Spleen (tissue), 11 donors: ENCODE measurements at regions not wholly inside any gene's neighbourhood (a gene's known extent, or its start where the extent isn't known, plus 50 kb on each side); places are given as distances from the start of the nearest gene placed in this dataset.
"Not testable (repeated sequence)": the region's sequence is repeated elsewhere in the genome, so short reads cannot be mapped to it uniquely, and the experiment has no call there.

Experiments
- DNase-seq: peaks from one replicate; pipeline ENCODE4 v3.0.0-alpha.2; 2020
- H3K27ac ChIP-seq, 8 donors: fragments of 200-600 bp; sonication (generic) in 7 of 8; 1 replicate in 4 of 8; 2 replicates in 4 of 8; pipeline versions ENCODE4 v1.5.0 to v1.8.0; 2016 to 2021; ENCODE audit warnings: inconsistent platforms in 4 of 8, mild to moderate bottlenecking in 4 of 8, moderate library complexity in 1 of 8
- H3K27me3 ChIP-seq, 7 donors: fragments of 200-600 bp; sonication (generic) in 6 of 7; replicated peaks in 1 of 7; 1 replicate in 4 of 7; 2 replicates in 3 of 7; pipeline versions ENCODE4 v1.5.0 to v1.8.0; 2016 to 2021; ENCODE audit warnings: inconsistent platforms in 3 of 7, mild to moderate bottlenecking in 1 of 7
- H3K36me3 ChIP-seq, 6 donors: fragments of 200-600 bp; sonication (generic) in 5 of 6; 1 replicate in 4 of 6; 2 replicates in 2 of 6; pipeline versions ENCODE4 v1.5.0 to v1.8.0; 2016 to 2021; ENCODE audit warnings: inconsistent platforms in 2 of 6
- H3K4me1 ChIP-seq, 6 donors: fragments of 200-600 bp; sonication (generic) in 5 of 6; 1 replicate in 3 of 6; 2 replicates in 3 of 6; pipeline versions ENCODE4 v1.5.0 to v1.8.0; 2016 to 2021; ENCODE audit warnings: inconsistent platforms in 3 of 6
- H3K4me3 ChIP-seq, 8 donors: fragments of 200-600 bp; sonication (generic) in 7 of 8; 1 replicate in 4 of 8; 2 replicates in 4 of 8; pipeline versions ENCODE4 v1.5.0 to v1.8.0; 2016 to 2021; ENCODE audit warnings: inconsistent platforms in 4 of 8, mild to moderate bottlenecking in 4 of 8, moderate library complexity in 2 of 8
- H3K9me3 ChIP-seq, 8 donors: fragments of 200-600 bp; sonication (generic) in 7 of 8; 1 replicate in 4 of 8; 2 replicates in 4 of 8; pipeline versions ENCODE4 v1.5.0 to v1.8.0; 2016 to 2021; ENCODE audit warnings: inconsistent platforms in 4 of 8
- POLR2A ChIP-seq, 3 donors: fragments of 450-650 bp; IDR thresholded peaks; one replicate each; pipeline ENCODE4 v1.5.1; 2017; ENCODE audit warnings: antibody characterized with exemption in 3 of 3, mild to moderate bottlenecking in 1 of 3
- POLR2AphosphoS5 ChIP-seq, 3 donors: sonication (generic); formaldehyde crosslinking; IDR thresholded peaks; one replicate each; pipeline ENCODE4 v1.5.1; 2017; ENCODE audit warnings: antibody characterized with exemption in 3 of 3
- WGBS, 5 donors: extraction: QIAGEN DNeasy Blood & Tissue Kit in 3 of 5; methylation state at CpG; one replicate each; pipeline versions ENCODE4 v1.1.5 to v1.1.7; 2013 to 2018; 5-methylcytosine and 5-hydroxymethylcytosine counted together
- intact Hi-C: fragments of 100-400 bp; cut with DNase I; formaldehyde crosslinking; loops from one replicate; pipeline ENCODE4 v1.15.0; 2023; ENCODE audit warnings: low total_unique reads
- TF ChIP-seq, protein P1 (sequence below), 11 experiments: fragments of 200-600 bp in 7 of 11; fragments of 450-650 bp in 4 of 11; sonication (generic) in 4 of 11; IDR thresholded peaks in 8 of 11; conservative IDR thresholded peaks in 3 of 11; 1 replicate in 7 of 11; 2 replicates in 4 of 11; pipeline versions ENCODE4 v1.4.0 to v1.8.0; 2016 to 2021; ENCODE audit warnings: antibody characterized with exemption in 11 of 11, inconsistent platforms in 4 of 11, mild to moderate bottlenecking in 1 of 11
- donor health status: healthy with polysubstance abuse.
- donor health status: DM: no; HTN: no; CAD: no; lungs with moderate emphysema.
- donor health status: DM: no; HTN: no; CAD: no.
- donor health status: Bipolar disorder and iron deficiency.
- donor health status: healthy.
- donor health status: DM: no; HTN: no; CAD: no.
- donor health status: DM: yes; HTN: yes; CAD: no.

DNA sequence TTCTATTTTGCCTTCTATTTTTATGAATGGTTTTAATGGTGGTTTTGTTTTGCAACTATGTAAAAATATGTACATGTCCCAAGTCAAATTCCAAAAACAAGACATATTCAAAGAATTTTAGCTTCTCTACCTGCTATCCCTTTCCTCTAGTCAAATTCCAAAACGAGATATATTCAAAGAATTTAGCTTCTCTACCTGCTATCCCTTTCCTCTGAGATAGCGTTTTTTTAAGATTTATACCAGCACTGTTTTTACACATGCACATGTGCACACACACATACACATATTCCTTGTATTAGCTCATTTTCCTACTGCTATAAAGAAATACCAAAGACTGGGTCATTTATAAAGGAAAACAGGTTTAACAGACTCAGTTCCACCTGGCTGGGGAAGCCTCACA, 199.1 kb upstream of the ARL4C start:
- intact Hi-C loops: no loop called here
- peaks cover 0 to 8% (median 4%) of the 10 kb centered on the region in 6 donors for H3K4me1 ChIP-seq
- WGBS, 5 donors: 76 to 85% (median 82%) methylated on average over 2 of the region's 2 CpGs
- no peak overlapping the region for H3K4me3 ChIP-seq
- H3K36me3 ChIP-seq: no peaks in the 10 kb centered on the region
- TF ChIP-seq POLR2A (IDR thresholded peaks at IDR 0.05) (no peak), POLR2AphosphoS5 (IDR thresholded peaks at IDR 0.05) (no peak)
- TF ChIP-seq, protein P1, sequence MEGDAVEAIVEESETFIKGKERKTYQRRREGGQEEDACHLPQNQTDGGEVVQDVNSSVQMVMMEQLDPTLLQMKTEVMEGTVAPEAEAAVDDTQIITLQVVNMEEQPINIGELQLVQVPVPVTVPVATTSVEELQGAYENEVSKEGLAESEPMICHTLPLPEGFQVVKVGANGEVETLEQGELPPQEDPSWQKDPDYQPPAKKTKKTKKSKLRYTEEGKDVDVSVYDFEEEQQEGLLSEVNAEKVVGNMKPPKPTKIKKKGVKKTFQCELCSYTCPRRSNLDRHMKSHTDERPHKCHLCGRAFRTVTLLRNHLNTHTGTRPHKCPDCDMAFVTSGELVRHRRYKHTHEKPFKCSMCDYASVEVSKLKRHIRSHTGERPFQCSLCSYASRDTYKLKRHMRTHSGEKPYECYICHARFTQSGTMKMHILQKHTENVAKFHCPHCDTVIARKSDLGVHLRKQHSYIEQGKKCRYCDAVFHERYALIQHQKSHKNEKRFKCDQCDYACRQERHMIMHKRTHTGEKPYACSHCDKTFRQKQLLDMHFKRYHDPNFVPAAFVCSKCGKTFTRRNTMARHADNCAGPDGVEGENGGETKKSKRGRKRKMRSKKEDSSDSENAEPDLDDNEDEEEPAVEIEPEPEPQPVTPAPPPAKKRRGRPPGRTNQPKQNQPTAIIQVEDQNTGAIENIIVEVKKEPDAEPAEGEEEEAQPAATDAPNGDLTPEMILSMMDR (IDR thresholded peaks at IDR 0.05 in 8 of 11, conservative IDR thresholded peaks at IDR 0.05 in 3 of 11): no peak
- H3K27me3 ChIP-seq: peaks cover 0 to 9% (median 0%) of the 10 kb centered on the region in 7 donors
- peaks cover 3 to 54% (median 33%) of the 10 kb centered on the region in 8 donors for H3K9me3 ChIP-seq
- DNase-seq: no peak
- H3K27ac ChIP-seq: no peak overlapping the region

DNA sequence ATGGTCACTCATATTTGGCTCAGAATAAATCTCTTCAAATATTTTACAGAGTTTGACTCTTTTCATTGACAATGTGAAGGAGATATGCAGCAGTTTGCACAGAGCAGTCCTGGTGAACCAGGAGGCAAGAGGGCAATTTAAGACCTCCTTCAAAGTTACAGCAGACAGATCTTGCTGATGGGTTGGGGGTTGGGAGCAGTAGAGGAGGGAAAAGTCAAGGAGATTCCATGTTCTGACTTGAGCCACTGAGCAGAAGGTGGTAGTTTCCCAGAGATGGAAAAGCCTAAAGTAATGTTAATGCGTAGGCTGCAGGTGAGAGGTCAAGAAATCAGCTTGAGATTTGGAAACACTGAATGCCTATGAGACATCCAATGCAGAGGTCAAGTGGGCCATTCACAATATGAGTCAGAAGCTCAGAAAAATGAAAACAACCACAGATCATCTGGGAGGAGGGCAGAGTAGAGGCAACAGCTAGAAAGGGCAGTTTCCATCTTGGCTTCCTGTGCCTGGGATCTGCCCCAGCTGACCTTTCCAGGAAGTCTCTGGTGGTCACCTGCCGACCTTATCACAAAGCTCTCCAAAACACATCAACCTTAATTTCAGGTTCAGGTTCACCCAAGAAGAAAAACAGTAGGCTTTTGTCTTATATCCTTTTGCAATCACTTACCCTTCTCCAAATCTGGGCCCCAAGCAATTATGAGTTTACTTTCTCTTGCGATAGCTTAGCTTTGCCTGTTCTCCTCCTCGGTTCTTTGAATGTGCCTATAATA, 197.5 kb upstream of the ARL4C start:
- no peak for DNase-seq
- intact Hi-C loops: no loop called here
- Histone ChIP-seq H3K4me3 (no peak overlapping the region), H3K27me3 (peaks cover 0 to 23% (median 0%) of the 10 kb centered on the region in 7 donors), H3K4me1 (peaks cover 0 to 19% (median 11%) of the 10 kb centered on the region in 6 donors), H3K9me3 (peaks cover 3 to 48% (median 33%) of the 10 kb centered on the region in 8 donors), H3K36me3 (no peaks in the 10 kb centered on the region), H3K27ac (no peak overlapping the region)
- 72 to 81% (median 77%) methylated on average over 4 of the region's 4 CpGs for WGBS, 5 donors
- no peak for TF ChIP-seq POLR2A (IDR thresholded peaks at IDR 0.05)
- TF ChIP-seq, protein P1 (IDR thresholded peaks at IDR 0.05 in 8 of 11, conservative IDR thresholded peaks at IDR 0.05 in 3 of 11): no peak
- no peak for TF ChIP-seq POLR2AphosphoS5 (IDR thresholded peaks at IDR 0.05)

DNA sequence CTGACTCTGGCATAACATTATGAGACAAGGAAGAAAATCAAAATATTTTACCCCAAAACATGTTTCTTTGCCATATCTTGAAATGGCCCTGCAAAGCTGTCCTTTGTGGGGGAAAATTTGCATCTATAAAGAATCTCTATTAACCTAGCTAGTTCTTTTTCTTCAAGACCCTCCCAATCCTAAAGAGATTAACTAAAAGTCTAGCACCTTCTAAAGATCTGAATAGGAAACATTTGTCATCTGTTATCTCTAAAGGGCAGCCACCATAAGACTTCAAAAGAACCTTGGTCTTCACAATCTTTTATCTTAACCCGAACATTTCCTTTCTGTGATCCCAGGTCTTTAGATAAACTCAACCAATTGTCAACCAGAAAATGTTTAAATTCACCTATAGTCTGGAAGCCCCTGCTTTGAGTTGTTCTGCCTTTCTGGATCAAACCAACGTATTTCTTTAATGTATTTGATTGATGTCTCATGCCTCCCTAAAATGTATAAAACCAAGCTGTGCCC, 196.9 kb upstream of the ARL4C start:
- intact Hi-C loops, DNase-seq, H3K27ac ChIP-seq, H3K4me3 ChIP-seq, H3K36me3 ChIP-seq: not testable (repeated sequence)
- 35 to 49% (median 47%) methylated on average over 2 of the region's 2 CpGs for WGBS, 5 donors
- Histone ChIP-seq H3K9me3 (peaks cover 3 to 43% (median 32%) of the 10 kb centered on the region in 8 donors), H3K4me1 (peaks cover 0 to 19% (median 11%) of the 10 kb centered on the region in 6 donors), H3K27me3 (peaks cover 0 to 23% (median 0%) of the 10 kb centered on the region in 7 donors)

DNA sequence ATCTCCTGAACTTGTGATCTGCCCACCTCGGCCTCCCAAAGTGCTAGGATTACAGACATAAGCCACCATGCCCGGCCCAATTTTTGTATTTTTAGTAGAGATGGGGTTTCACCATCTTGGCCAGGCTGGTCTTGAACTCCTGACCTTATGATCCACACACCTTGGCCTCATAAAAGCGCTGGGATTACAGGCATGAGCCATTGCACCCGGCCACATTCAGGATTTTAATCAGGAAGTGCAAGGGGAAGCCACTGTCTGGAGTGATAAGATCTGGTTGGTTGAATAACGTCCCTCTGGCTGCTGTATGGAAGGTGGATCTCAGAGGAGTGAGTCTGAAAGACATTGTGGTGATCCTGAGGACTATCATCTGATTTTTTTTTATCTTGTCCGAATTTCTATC, 196.3 kb upstream of the ARL4C start:
- DNase-seq, H3K36me3 ChIP-seq, H3K27ac ChIP-seq, H3K4me3 ChIP-seq, intact Hi-C loops: not testable (repeated sequence)
- Histone ChIP-seq H3K4me1 (peaks cover 0 to 19% (median 11%) of the 10 kb centered on the region in 6 donors), H3K27me3 (peaks cover 0 to 23% (median 0%) of the 10 kb centered on the region in 7 donors), H3K9me3 (peaks cover 3 to 37% (median 27%) of the 10 kb centered on the region in 8 donors)
- WGBS, 5 donors: 37 to 51% (median 42%) methylated on average over 6 of the region's 6 CpGs
